CD14-positive monocyte (primary cell): ENCODE measurements at regions not wholly inside any gene's neighbourhood (a gene's known extent, or its start where the extent isn't known, plus 50 kb on each side); places are given as distances from the start of the nearest gene placed in this dataset.
"Not testable (repeated sequence)": the region's sequence is repeated elsewhere in the genome, so short reads cannot be mapped to it uniquely, and the experiment has no call there.

Experiments used
- DNase-seq, 3 donors: peaks; one replicate each; pipeline ENCODE4 v3.0.0-alpha.2; 2011 to 2022
- H2AFZ ChIP-seq: 2 replicates; pipeline ENCODE4 v1.6.0; 2012; ENCODE audit warnings: mild to moderate bottlenecking, low read depth, low read length, inconsistent platforms; ENCODE audit not compliant: insufficient read depth, poor library complexity, severe bottlenecking
- H3K27ac ChIP-seq, 2 donors: 1 replicate in 1 of 2; 2 replicates in 1 of 2; pipeline ENCODE4 v1.5.1; 2012 to 2013; ENCODE audit warnings: low read length in 2 of 2, control low read depth in 1 of 2, inconsistent platforms in 1 of 2, low read depth in 1 of 2, mild to moderate bottlenecking in 1 of 2
- H3K27me3 ChIP-seq, 2 donors: one replicate each; pipeline versions ENCODE4 v1.6.0 to v1.6.1; 2011 to 2013; ENCODE audit warnings: low read length in 2 of 2; ENCODE audit not compliant: control insufficient read depth in 2 of 2, insufficient read depth in 2 of 2
- H3K36me3 ChIP-seq, 2 donors: replicated peaks in 1 of 2; 1 replicate in 1 of 2; 2 replicates in 1 of 2; pipeline versions ENCODE4 v1.5.1 to v1.6.1; 2012 to 2013; ENCODE audit warnings: low read length in 2 of 2, control low read depth in 1 of 2, inconsistent platforms in 1 of 2, mild to moderate bottlenecking in 1 of 2; ENCODE audit not compliant: insufficient read depth in 2 of 2, control insufficient read depth in 1 of 2
- H3K4me1 ChIP-seq, 2 donors: 1 replicate in 1 of 2; 2 replicates in 1 of 2; pipeline versions ENCODE4 v1.5.1 to v1.6.1; 2012 to 2013; ENCODE audit warnings: low read length in 2 of 2, control low read depth in 1 of 2, inconsistent platforms in 1 of 2, mild to moderate bottlenecking in 1 of 2, moderate library complexity in 1 of 2; ENCODE audit not compliant: insufficient read depth in 2 of 2, control insufficient read depth in 1 of 2
- H3K4me2 ChIP-seq: replicated peaks from 2 replicates; pipeline ENCODE3; 2012; ENCODE audit warnings: low read length, moderate library complexity, mild to moderate bottlenecking; ENCODE audit not compliant: poor library complexity, severe bottlenecking; ENCODE audit errors: extremely low read depth
- H3K4me3 ChIP-seq, 3 experiments: fragments of 200-600 bp in 1 of 3; sonication (generic) in 1 of 3; replicated peaks in 1 of 3; 1 replicate in 2 of 3; 2 replicates in 1 of 3; pipeline ENCODE4 v1.5.1; 2011 to 2013; ENCODE audit warnings: low read length in 3 of 3, mild to moderate bottlenecking in 3 of 3, control low read depth in 2 of 3, low read depth in 2 of 3, inconsistent platforms in 1 of 3, moderate library complexity in 1 of 3
- H3K79me2 ChIP-seq: 2 replicates; pipeline ENCODE4 v1.6.0; 2012; ENCODE audit warnings: mild to moderate bottlenecking, control low read depth, inconsistent platforms, low read length, moderate library complexity; ENCODE audit not compliant: insufficient read depth
- H3K9ac ChIP-seq: 2 replicates; pipeline ENCODE4 v1.6.0; 2017; ENCODE audit warnings: low read length, mild to moderate bottlenecking; ENCODE audit not compliant: insufficient read depth, poor library complexity, severe bottlenecking
- H3K9me3 ChIP-seq, 2 donors: replicated peaks in 1 of 2; 1 replicate in 1 of 2; 2 replicates in 1 of 2; pipeline versions ENCODE4 v1.5.1 to v1.6.1; 2012 to 2013; ENCODE audit warnings: low read length in 2 of 2, control low read depth in 1 of 2; ENCODE audit not compliant: control insufficient read depth in 1 of 2, insufficient read depth in 1 of 2
- H4K20me1 ChIP-seq: 2 replicates; pipeline ENCODE4 v1.6.0; 2012; ENCODE audit warnings: mild to moderate bottlenecking, low read length, control low read depth, moderate library complexity; ENCODE audit not compliant: insufficient read depth
- H3K27ac Mint-ChIP-seq, 7 donors: one replicate each; pipeline ENCODE4 v1.8.0; 2020; ENCODE audit warnings: mild to moderate bottlenecking in 7 of 7, mixed read lengths in 7 of 7, moderate library complexity in 6 of 7, inconsistent platforms in 2 of 7
- H3K27me3 Mint-ChIP-seq, 3 donors: one replicate each; pipeline ENCODE4 v1.8.0; 2021 to 2022; ENCODE audit warnings: low read depth in 3 of 3, mild to moderate bottlenecking in 3 of 3, mixed read lengths in 3 of 3, moderate library complexity in 3 of 3, inconsistent platforms in 1 of 3
- H3K36me3 Mint-ChIP-seq, 2 donors: one replicate each; pipeline ENCODE4 v1.8.0; 2020; ENCODE audit warnings: mixed read lengths in 2 of 2, inconsistent platforms in 1 of 2, mild to moderate bottlenecking in 1 of 2
- H3K4me1 Mint-ChIP-seq: one replicate; pipeline ENCODE4 v1.8.0; 2020; ENCODE audit warnings: mild to moderate bottlenecking, mixed read lengths
- H3K4me3 Mint-ChIP-seq, 2 donors: one replicate each; pipeline ENCODE4 v1.8.0; 2020; ENCODE audit warnings: mild to moderate bottlenecking in 2 of 2, mixed read lengths in 2 of 2, moderate library complexity in 1 of 2
- H3K9me3 Mint-ChIP-seq, 7 donors: one replicate each; pipeline ENCODE4 v1.8.0; 2020 to 2022; ENCODE audit warnings: mixed read lengths in 7 of 7, mild to moderate bottlenecking in 6 of 7, moderate library complexity in 6 of 7, inconsistent platforms in 2 of 7
- WGBS: methylation state at CpG from one replicate; pipeline ENCODE4 v1.1.5; 2013; ENCODE audit warnings: missing lambda C conversion rate; ENCODE audit not compliant: insufficient coverage; 5-methylcytosine and 5-hydroxymethylcytosine counted together
- intact Hi-C, 2 donors: fragments of 100-400 bp; cut with micrococcal nuclease; formaldehyde crosslinking; loops; one replicate each; pipeline versions ENCODE4 v1.15.0 to v1.15.1; 2023
- TF ChIP-seq, protein P1 (sequence below): fragments of 200-600 bp; IDR thresholded peaks from one replicate; pipeline ENCODE4 v1.8.0; 2022; ENCODE audit warnings: antibody characterized with exemption, mild to moderate bottlenecking

DNA sequence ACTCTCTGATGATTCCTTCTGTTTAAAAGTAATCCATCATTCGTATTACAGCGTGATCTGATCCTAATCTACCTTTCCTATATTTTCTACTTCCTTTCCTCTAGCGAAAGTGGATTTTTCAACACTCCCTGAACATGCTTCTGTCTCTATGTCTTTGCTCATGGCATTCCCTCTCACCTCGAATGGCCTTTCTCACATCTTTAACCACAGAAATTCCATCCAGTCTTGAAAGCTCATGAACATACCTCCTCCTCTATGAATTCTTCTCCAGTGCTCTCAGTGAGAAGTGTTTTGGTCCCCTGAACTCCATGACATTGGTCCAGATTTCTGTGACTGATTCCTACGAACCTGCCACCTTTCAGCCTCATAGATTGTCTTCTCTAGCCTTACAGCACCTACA lies 323.2 kb downstream of the RAD51AP2 start:
- H3K9me3 Mint-ChIP-seq, result peaks cover 0 to 6% (median 0%) of the 10 kb centered on the region in 7 donors
- H3K27me3 Mint-ChIP-seq, result peaks cover 0 to 1% (median 0%) of the 10 kb centered on the region in 3 donors
- whole genome bisulfite sequencing, result 94% methylated on average over 4 of the region's 5 CpGs
- no peaks in the 10 kb centered on the region for H3K36me3 ChIP-seq
- H3K4me1 Mint-ChIP-seq, result no peaks in the 10 kb centered on the region
- no peaks in the 10 kb centered on the region for H3K36me3 Mint-ChIP-seq
- no peak overlapping the region for H3K4me2 ChIP-seq
- TF ChIP-seq, protein P1, sequence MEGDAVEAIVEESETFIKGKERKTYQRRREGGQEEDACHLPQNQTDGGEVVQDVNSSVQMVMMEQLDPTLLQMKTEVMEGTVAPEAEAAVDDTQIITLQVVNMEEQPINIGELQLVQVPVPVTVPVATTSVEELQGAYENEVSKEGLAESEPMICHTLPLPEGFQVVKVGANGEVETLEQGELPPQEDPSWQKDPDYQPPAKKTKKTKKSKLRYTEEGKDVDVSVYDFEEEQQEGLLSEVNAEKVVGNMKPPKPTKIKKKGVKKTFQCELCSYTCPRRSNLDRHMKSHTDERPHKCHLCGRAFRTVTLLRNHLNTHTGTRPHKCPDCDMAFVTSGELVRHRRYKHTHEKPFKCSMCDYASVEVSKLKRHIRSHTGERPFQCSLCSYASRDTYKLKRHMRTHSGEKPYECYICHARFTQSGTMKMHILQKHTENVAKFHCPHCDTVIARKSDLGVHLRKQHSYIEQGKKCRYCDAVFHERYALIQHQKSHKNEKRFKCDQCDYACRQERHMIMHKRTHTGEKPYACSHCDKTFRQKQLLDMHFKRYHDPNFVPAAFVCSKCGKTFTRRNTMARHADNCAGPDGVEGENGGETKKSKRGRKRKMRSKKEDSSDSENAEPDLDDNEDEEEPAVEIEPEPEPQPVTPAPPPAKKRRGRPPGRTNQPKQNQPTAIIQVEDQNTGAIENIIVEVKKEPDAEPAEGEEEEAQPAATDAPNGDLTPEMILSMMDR, result no peak
- no peak overlapping the region for H3K27ac ChIP-seq
- H3K27me3 ChIP-seq, result no peaks in the 10 kb centered on the region
- H2AFZ ChIP-seq, result no peak overlapping the region
- H3K4me1 ChIP-seq, result no peaks in the 10 kb centered on the region
- H3K79me2 ChIP-seq, result no peaks in the 10 kb centered on the region
- no peak for DNase-seq
- no peak overlapping the region for H3K4me3 ChIP-seq
- H3K9ac ChIP-seq, result no peak overlapping the region
- H3K27ac Mint-ChIP-seq, result no peak overlapping the region
- no peak overlapping the region for H3K4me3 Mint-ChIP-seq
- peaks cover 0 to 7% of the 10 kb centered on the region in 2 donors for H3K9me3 ChIP-seq
- H4K20me1 ChIP-seq, result no peaks in the 10 kb centered on the region
- intact Hi-C loops, result no loop called here

- Mint-ChIP-seq H3K36me3 (no peaks in the 10 kb centered on the region), H3K4me3 (no peak overlapping the region)
Measured at GRCh38 chr2:17194083-17194482, 324.2 kb downstream of the RAD51AP2 start.

DNA sequence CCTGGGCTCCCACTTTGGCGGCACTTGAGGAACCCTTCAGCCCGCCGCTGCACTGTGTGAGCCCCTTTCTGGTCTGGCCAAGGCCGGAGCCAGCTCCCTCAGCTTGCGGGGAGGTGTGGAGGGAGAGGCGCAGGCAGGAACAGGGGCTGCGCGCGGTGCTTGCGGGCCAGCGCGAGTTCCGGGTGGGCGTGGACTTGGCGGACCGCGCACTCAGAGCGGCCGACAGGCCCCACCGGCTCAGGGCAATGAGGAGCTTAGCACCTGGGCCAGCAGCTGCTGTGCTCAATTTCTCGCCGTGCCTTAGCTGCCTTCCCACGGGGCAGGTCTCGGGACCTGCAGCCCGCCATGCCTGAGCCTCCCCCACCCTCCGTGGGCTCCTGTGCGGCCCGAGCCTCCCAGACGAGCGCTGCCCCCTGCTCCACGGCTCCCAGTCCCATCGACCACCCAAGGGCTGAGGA lies 324.8 kb downstream of the RAD51AP2 start:
- H3K27me3 ChIP-seq, H3K4me3 ChIP-seq, H3K4me2 ChIP-seq, H3K9ac ChIP-seq, H3K4me1 ChIP-seq, H3K4me1 Mint-ChIP-seq, H3K9me3 Mint-ChIP-seq, H3K27ac Mint-ChIP-seq, H3K27me3 Mint-ChIP-seq, H4K20me1 ChIP-seq, H3K79me2 ChIP-seq, H3K36me3 ChIP-seq, H3K27ac ChIP-seq, intact Hi-C loops, DNase-seq, H3K9me3 ChIP-seq, H2AFZ ChIP-seq, H3K36me3 Mint-ChIP-seq, H3K4me3 Mint-ChIP-seq: not testable (repeated sequence)
- 96% methylated on average over 31 of the region's 32 CpGs for WGBS

More at GRCh38 chr2:17194083-17194482, 324.2 kb downstream of the RAD51AP2 start:
- intact Hi-C loops, result no loop called here
- Histone ChIP-seq H3K4me2 (no peak overlapping the region), H3K79me2 (no peaks in the 10 kb centered on the region), H3K36me3 (no peaks in the 10 kb centered on the region), H3K9ac (no peak overlapping the region), H3K4me1 (no peaks in the 10 kb centered on the region), H3K9me3 (peaks cover 0 to 7% of the 10 kb centered on the region in 2 donors), H3K27me3 (no peaks in the 10 kb centered on the region), H3K4me3 (no peak overlapping the region), H3K27ac (no peak overlapping the region), H4K20me1 (no peaks in the 10 kb centered on the region), H2AFZ (no peak overlapping the region)
- H3K27me3 Mint-ChIP-seq, result peaks cover 0 to 1% (median 0%) of the 10 kb centered on the region in 3 donors
- peaks cover 0 to 6% (median 0%) of the 10 kb centered on the region in 7 donors for H3K9me3 Mint-ChIP-seq
- WGBS, result 82% methylated on average over 8 of the region's 9 CpGs
- H3K4me1 Mint-ChIP-seq, result no peaks in the 10 kb centered on the region
- DNase-seq, result no peak
- no peak overlapping the region for H3K27ac Mint-ChIP-seq
- TF ChIP-seq, protein P1, result no peak
